Breast epithelium (tissue), 3 donors: ENCODE measurements at regions not wholly inside any gene's neighbourhood (a gene's known extent, or its start where the extent isn't known, plus 50 kb on each side); places are given as distances from the start of the nearest gene placed in this dataset.

ENCODE experiments used
- POLR2A ChIP-seq: fragments of 450-650 bp; IDR thresholded peaks from one replicate; pipeline ENCODE4 v1.6.1; 2016; ENCODE audit warnings: antibody characterized with exemption, mild to moderate bottlenecking, moderate library complexity
- POLR2AphosphoS5 ChIP-seq, 3 donors: sonication (generic); formaldehyde crosslinking; IDR thresholded peaks; one replicate each; pipeline ENCODE4 v1.6.1; 2017; ENCODE audit warnings: antibody characterized with exemption in 3 of 3
- TF ChIP-seq, protein P1 (sequence below), 3 donors: fragments of 450-650 bp; IDR thresholded peaks; one replicate each; pipeline ENCODE4 v1.5.1; 2016 to 2017; ENCODE audit warnings: antibody characterized with exemption in 3 of 3, mild to moderate bottlenecking in 3 of 3, moderate library complexity in 3 of 3

DNA sequence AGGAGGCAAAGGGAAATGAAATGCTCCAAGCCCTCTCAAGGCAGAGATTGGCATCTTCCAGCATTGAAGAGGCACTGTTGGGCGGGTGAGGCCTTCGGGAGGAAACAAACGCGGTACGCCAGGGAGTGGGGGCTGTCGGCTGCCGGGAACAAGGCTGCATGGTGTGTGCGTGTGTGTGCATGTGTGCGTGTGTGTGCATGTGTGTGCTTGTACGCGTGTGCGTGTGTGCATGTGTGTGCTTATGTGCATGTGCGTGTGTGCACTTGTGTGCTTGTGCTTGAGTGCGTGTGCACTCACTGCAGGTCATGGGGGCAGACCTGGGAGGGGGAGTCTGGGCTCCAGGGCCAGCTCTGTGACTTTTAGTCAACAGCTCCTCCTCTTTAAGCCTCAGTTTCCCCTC is 113.6 kb upstream of the ADRA2C start:
- TF ChIP-seq, protein P1, sequence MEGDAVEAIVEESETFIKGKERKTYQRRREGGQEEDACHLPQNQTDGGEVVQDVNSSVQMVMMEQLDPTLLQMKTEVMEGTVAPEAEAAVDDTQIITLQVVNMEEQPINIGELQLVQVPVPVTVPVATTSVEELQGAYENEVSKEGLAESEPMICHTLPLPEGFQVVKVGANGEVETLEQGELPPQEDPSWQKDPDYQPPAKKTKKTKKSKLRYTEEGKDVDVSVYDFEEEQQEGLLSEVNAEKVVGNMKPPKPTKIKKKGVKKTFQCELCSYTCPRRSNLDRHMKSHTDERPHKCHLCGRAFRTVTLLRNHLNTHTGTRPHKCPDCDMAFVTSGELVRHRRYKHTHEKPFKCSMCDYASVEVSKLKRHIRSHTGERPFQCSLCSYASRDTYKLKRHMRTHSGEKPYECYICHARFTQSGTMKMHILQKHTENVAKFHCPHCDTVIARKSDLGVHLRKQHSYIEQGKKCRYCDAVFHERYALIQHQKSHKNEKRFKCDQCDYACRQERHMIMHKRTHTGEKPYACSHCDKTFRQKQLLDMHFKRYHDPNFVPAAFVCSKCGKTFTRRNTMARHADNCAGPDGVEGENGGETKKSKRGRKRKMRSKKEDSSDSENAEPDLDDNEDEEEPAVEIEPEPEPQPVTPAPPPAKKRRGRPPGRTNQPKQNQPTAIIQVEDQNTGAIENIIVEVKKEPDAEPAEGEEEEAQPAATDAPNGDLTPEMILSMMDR (IDR thresholded peaks at IDR 0.05) = no peak
- no peak for TF ChIP-seq POLR2A
- TF ChIP-seq POLR2AphosphoS5 (IDR thresholded peaks at IDR 0.05) = no peak
